ENCODE measurements at regions not wholly inside any gene's neighbourhood (a gene's known extent, or its start where the extent isn't known, plus 50 kb on each side); places are given as distances from the start of the nearest gene placed in this dataset.

DNA sequence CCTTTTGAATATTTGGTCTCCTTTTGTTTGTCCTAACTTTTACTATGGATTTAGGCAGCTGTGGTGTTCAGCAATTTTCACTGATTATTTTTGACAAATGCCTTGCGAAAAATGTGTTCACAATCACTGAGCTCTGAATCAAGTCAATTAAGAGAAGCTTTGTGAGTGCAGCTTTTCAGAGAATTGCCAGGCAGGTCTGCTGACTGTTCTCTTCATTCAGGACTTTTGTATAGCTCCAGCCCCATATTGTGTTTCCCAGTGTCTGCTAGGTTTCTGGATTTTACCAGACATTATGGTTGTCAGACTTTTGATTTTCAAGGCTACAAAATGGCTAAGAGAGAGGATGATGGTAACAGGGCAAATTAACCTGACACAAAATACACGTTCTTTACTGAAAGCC, 1055.9 kb downstream of the CDH18 start:
- no TSS peak for BruUV-seq (replicated peaks)
- Mint-ChIP-seq H3K4me1 (ENCODE audit: low read depth, unreplicated experiment) (no peaks in the 10 kb centered on the region), H3K36me3 (ENCODE audit: insufficient read depth, unreplicated experiment) (no peaks in the 10 kb centered on the region), H3K27ac (ENCODE audit: unreplicated experiment) (no peak overlapping the region), H3K9me3 (ENCODE audit: low read depth, unreplicated experiment) (peaks cover 5% of the 10 kb centered on the region), H3K4me3 (ENCODE audit: low read depth, unreplicated experiment) (no peak overlapping the region), H3K27me3 (ENCODE audit: unreplicated experiment) (no peaks in the 10 kb centered on the region)
- intact Hi-C loops (cut with micrococcal nuclease; ENCODE audit: unreplicated experiment) = no loop called here
- DNase-seq = no peak
- TF ChIP-seq, protein P1, sequence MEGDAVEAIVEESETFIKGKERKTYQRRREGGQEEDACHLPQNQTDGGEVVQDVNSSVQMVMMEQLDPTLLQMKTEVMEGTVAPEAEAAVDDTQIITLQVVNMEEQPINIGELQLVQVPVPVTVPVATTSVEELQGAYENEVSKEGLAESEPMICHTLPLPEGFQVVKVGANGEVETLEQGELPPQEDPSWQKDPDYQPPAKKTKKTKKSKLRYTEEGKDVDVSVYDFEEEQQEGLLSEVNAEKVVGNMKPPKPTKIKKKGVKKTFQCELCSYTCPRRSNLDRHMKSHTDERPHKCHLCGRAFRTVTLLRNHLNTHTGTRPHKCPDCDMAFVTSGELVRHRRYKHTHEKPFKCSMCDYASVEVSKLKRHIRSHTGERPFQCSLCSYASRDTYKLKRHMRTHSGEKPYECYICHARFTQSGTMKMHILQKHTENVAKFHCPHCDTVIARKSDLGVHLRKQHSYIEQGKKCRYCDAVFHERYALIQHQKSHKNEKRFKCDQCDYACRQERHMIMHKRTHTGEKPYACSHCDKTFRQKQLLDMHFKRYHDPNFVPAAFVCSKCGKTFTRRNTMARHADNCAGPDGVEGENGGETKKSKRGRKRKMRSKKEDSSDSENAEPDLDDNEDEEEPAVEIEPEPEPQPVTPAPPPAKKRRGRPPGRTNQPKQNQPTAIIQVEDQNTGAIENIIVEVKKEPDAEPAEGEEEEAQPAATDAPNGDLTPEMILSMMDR (IDR thresholded peaks at IDR 0.05; ENCODE audit: unreplicated experiment) = no peak
- CTCF ChIA-PET = no interaction called here

DNA sequence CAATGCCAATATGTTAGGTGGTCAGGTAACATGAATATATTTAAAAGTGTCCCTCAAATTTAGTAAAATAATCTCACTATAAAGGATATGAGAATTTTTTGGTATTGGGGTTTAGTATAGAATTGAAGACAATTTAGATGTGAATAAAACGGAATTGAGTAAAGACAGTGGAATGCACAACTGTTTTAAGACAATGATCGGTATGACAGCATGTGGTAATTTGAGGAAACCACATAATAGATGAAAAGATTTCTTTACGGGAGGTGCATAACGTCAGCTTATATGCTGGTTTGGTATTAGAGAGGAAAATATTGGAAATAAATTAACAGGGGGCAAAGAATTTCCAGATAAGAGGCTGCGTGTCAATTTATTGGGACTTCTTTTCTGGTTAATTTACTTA, 1043.2 kb downstream of the CDH18 start:
- TF ChIP-seq, protein P1 (IDR thresholded peaks at IDR 0.05; ENCODE audit: unreplicated experiment) = no peak
- no peaks in the 10 kb centered on the region for H3K4me1 Mint-ChIP-seq (ENCODE audit: low read depth, unreplicated experiment)
- H3K36me3 Mint-ChIP-seq (ENCODE audit: insufficient read depth, unreplicated experiment) = no peaks in the 10 kb centered on the region
- H3K27me3 Mint-ChIP-seq (ENCODE audit: unreplicated experiment) = no peaks in the 10 kb centered on the region
- H3K27ac Mint-ChIP-seq (ENCODE audit: unreplicated experiment) = no peak overlapping the region
- intact Hi-C loops (cut with micrococcal nuclease; ENCODE audit: unreplicated experiment) = no loop called here
- CTCF ChIA-PET = no interaction called here
- DNase-seq = no peak
- no peak overlapping the region for H3K4me3 Mint-ChIP-seq (ENCODE audit: low read depth, unreplicated experiment)
- BruUV-seq (replicated peaks) = no TSS peak
- H3K9me3 Mint-ChIP-seq (ENCODE audit: low read depth, unreplicated experiment) = peaks cover 10% of the 10 kb centered on the region

DNA sequence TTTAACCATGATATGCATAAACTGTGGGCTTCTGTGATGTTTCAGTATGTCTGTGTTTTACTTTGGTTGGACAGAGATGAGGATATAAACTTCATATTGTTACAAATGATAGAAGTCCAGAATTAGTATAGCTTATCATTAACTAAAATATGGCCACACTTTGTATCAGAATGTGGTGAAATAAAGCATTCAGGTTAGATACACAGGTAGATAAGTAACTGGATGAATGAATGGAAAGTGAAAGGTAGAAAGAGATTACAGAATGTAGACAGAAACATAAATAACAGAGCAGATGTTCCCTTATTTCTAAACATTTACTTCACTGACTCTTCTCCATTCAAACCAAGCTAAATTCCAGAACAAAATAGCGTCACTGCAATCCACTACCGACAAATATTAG, 1033.8 kb downstream of the CDH18 start:
- Mint-ChIP-seq H3K4me1 (ENCODE audit: low read depth, unreplicated experiment) (no peaks in the 10 kb centered on the region), H3K36me3 (ENCODE audit: insufficient read depth, unreplicated experiment) (no peaks in the 10 kb centered on the region), H3K9me3 (ENCODE audit: low read depth, unreplicated experiment) (peaks cover 5% of the 10 kb centered on the region), H3K4me3 (ENCODE audit: low read depth, unreplicated experiment) (no peak overlapping the region), H3K27me3 (ENCODE audit: unreplicated experiment) (no peaks in the 10 kb centered on the region), H3K27ac (ENCODE audit: unreplicated experiment) (no peak overlapping the region)
- CTCF ChIA-PET = no interaction called here
- BruUV-seq (replicated peaks) = no TSS peak
- TF ChIP-seq, protein P1 (IDR thresholded peaks at IDR 0.05; ENCODE audit: unreplicated experiment) = no peak
- no peak for DNase-seq
- intact Hi-C loops (cut with micrococcal nuclease; ENCODE audit: unreplicated experiment) = no loop called here

DNA sequence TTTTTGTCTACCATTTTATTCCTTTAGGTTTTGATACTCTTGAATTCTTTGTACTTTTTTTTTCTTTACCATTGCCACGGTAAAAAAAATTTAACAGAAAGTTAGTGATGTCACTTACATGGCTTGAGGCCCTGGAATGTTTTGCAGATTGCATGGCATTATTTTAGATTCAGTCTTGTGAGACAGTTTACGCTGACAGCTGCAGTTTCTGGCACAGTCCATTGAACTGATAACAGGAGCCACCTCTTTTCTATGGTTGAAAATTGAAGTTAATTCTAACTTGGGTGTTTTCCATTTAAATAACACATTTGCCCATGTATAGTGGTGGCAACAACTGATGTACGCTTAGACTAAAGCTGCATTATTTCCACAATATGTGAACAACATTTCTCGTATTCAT, 1028.5 kb downstream of the CDH18 start:
- Mint-ChIP-seq H3K27ac (ENCODE audit: unreplicated experiment) (no peak overlapping the region), H3K9me3 (ENCODE audit: low read depth, unreplicated experiment) (peaks cover 2% of the 10 kb centered on the region), H3K4me1 (ENCODE audit: low read depth, unreplicated experiment) (no peaks in the 10 kb centered on the region), H3K4me3 (ENCODE audit: low read depth, unreplicated experiment) (no peak overlapping the region), H3K27me3 (ENCODE audit: unreplicated experiment) (no peaks in the 10 kb centered on the region), H3K36me3 (ENCODE audit: insufficient read depth, unreplicated experiment) (no peaks in the 10 kb centered on the region)
- CTCF ChIA-PET = no interaction called here
- TF ChIP-seq, protein P1 (IDR thresholded peaks at IDR 0.05; ENCODE audit: unreplicated experiment) = no peak
- intact Hi-C loops (cut with micrococcal nuclease; ENCODE audit: unreplicated experiment) = no loop called here
- DNase-seq = no peak
- no TSS peak for BruUV-seq (replicated peaks)

- H3K27ac Mint-ChIP-seq (ENCODE audit: unreplicated experiment) = no peak overlapping the region
- H3K9me3 Mint-ChIP-seq (ENCODE audit: low read depth, unreplicated experiment) = peaks cover 4% of the 10 kb centered on the region
- no TSS peak for BruUV-seq (replicated peaks)
- H3K4me3 Mint-ChIP-seq (ENCODE audit: low read depth, unreplicated experiment) = no peak overlapping the region
- no peaks in the 10 kb centered on the region for H3K27me3 Mint-ChIP-seq (ENCODE audit: unreplicated experiment)
- DNase-seq = no peak
- TF ChIP-seq, protein P1 (IDR thresholded peaks at IDR 0.05; ENCODE audit: unreplicated experiment) = no peak
- CTCF ChIA-PET = no interaction called here
- no peaks in the 10 kb centered on the region for H3K4me1 Mint-ChIP-seq (ENCODE audit: low read depth, unreplicated experiment)
- intact Hi-C loops (cut with micrococcal nuclease; ENCODE audit: unreplicated experiment) = no loop called here
- H3K36me3 Mint-ChIP-seq (ENCODE audit: insufficient read depth, unreplicated experiment) = no peaks in the 10 kb centered on the region
Observed at GRCh38 chr5:18961234-18961633, 1026.8 kb downstream of the CDH18 start.
